Stomach (tissue), 8 donors: ENCODE measurements at regions not wholly inside any gene's neighbourhood (a gene's known extent, or its start where the extent isn't known, plus 50 kb on each side); places are given as distances from the start of the nearest gene placed in this dataset.

Experiments used
- DNase-seq, 2 donors: peaks; one replicate each; pipeline versions ENCODE4 v3.0.0 to v3.0.0-alpha.2; 2013 to 2019
- H3K27ac ChIP-seq, 5 donors: fragments of 200-600 bp in 4 of 5; sonication (generic) in 4 of 5; one replicate each; pipeline ENCODE4 v1.5.1; 2013 to 2019; ENCODE audit warnings: mild to moderate bottlenecking in 1 of 5, moderate library complexity in 1 of 5
- H3K27me3 ChIP-seq, 3 donors: fragments of 200-600 bp; sonication (generic); one replicate each; pipeline ENCODE4 v1.5.1; 2017 to 2019; ENCODE audit warnings: mixed run types in 1 of 3
- H3K36me3 ChIP-seq, 4 donors: fragments of 200-600 bp; sonication (generic); 1 replicate in 3 of 4; 2 replicates in 1 of 4; pipeline ENCODE4 v1.5.1; 2016 to 2019
- H3K4me1 ChIP-seq, 4 donors: fragments of 200-600 bp; sonication (generic); one replicate each; pipeline ENCODE4 v1.5.1; 2016 to 2019
- H3K4me3 ChIP-seq, 4 donors: fragments of 200-600 bp; sonication (generic) in 3 of 4; one replicate each; pipeline ENCODE4 v1.5.1; 2016 to 2019; ENCODE audit warnings: mild to moderate bottlenecking in 1 of 4
- H3K9me3 ChIP-seq, 4 donors: fragments of 200-600 bp; sonication (generic); one replicate each; pipeline ENCODE4 v1.5.1; 2016 to 2019
- EP300 ChIP-seq: sonication (generic); formaldehyde crosslinking; IDR thresholded peaks from one replicate; pipeline ENCODE4 v1.6.1; 2017; ENCODE audit warnings: antibody characterized with exemption
- POLR2A ChIP-seq, 4 donors: fragments of 450-650 bp; IDR thresholded peaks; one replicate each; pipeline ENCODE4 v1.6.1; 2016; ENCODE audit warnings: antibody characterized with exemption in 4 of 4, control low read depth in 2 of 4, mild to moderate bottlenecking in 1 of 4, moderate library complexity in 1 of 4
- POLR2AphosphoS5 ChIP-seq, 3 donors: sonication (generic); formaldehyde crosslinking; IDR thresholded peaks; one replicate each; pipeline ENCODE4 v1.6.1; 2016; ENCODE audit warnings: antibody characterized with exemption in 3 of 3
- WGBS, 5 donors: extraction: QIAGEN DNeasy Blood & Tissue Kit in 3 of 5; methylation state at CpG; one replicate each; pipeline versions ENCODE4 v1.1.5 to v1.1.7; 2013 to 2018; 5-methylcytosine and 5-hydroxymethylcytosine counted together
- intact Hi-C: fragments of 100-400 bp; cut with DNase I; formaldehyde crosslinking; loops from one replicate; pipeline ENCODE4 v1.15.1; 2023; ENCODE audit warnings: low total_unique reads
- TF ChIP-seq, protein P1 (sequence below), 7 experiments: fragments of 450-650 bp in 4 of 7; fragments of 200-600 bp in 3 of 7; sonication (generic) in 3 of 7; IDR thresholded peaks; one replicate each; pipeline ENCODE4 v1.5.1; 2016 to 2019; ENCODE audit warnings: antibody characterized with exemption in 7 of 7, control low read depth in 2 of 7, mild to moderate bottlenecking in 1 of 7
- donor health status: healthy with polysubstance abuse.
- donor health status: Bipolar disorder and iron deficiency.
- donor health status: healthy.

DNA sequence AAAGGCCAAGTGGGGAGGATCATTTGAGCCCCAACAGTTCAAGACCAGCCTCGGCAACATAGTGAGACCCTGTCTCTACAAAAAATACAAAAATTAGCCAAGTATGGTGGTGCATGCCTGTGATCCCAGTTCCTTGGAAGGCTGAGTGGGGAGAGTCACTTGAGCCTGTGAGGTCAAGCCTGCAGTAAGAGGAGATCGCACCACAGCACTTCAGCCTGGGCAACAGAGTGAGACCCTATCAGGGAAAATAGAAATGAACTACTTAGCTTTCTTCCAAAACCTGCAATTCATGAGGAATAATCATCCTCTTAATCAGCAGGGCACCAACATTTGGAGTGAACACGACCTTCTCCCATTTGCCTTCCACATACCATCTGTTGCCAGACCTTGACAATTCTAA, 96.1 kb downstream of the OR2K2 start:
- WGBS, 5 donors = 84 to 91% (median 90%) methylated on average over 3 of the region's 3 CpGs
- no peaks in the 10 kb centered on the region for H3K36me3 ChIP-seq
- DNase-seq = no peak
- no peak overlapping the region for H3K27ac ChIP-seq
- intact Hi-C loops = no loop called here
- no peak overlapping the region for H3K4me3 ChIP-seq
- H3K9me3 ChIP-seq = no peaks in the 10 kb centered on the region
- no peaks in the 10 kb centered on the region for H3K4me1 ChIP-seq
- TF ChIP-seq, protein P1, sequence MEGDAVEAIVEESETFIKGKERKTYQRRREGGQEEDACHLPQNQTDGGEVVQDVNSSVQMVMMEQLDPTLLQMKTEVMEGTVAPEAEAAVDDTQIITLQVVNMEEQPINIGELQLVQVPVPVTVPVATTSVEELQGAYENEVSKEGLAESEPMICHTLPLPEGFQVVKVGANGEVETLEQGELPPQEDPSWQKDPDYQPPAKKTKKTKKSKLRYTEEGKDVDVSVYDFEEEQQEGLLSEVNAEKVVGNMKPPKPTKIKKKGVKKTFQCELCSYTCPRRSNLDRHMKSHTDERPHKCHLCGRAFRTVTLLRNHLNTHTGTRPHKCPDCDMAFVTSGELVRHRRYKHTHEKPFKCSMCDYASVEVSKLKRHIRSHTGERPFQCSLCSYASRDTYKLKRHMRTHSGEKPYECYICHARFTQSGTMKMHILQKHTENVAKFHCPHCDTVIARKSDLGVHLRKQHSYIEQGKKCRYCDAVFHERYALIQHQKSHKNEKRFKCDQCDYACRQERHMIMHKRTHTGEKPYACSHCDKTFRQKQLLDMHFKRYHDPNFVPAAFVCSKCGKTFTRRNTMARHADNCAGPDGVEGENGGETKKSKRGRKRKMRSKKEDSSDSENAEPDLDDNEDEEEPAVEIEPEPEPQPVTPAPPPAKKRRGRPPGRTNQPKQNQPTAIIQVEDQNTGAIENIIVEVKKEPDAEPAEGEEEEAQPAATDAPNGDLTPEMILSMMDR (IDR thresholded peaks at IDR 0.05) = no peak
- TF ChIP-seq EP300 = no peak
- no peak for TF ChIP-seq POLR2AphosphoS5 (IDR thresholded peaks at IDR 0.05)
- TF ChIP-seq POLR2A (IDR thresholded peaks at IDR 0.05) = no peak
- no peaks in the 10 kb centered on the region for H3K27me3 ChIP-seq

- Histone ChIP-seq H3K4me3 (no peak overlapping the region), H3K4me1 (no peaks in the 10 kb centered on the region), H3K27ac (no peak overlapping the region), H3K27me3 (no peaks in the 10 kb centered on the region), H3K9me3 (no peaks in the 10 kb centered on the region), H3K36me3 (no peaks in the 10 kb centered on the region)
- WGBS, 5 donors = 34 to 52% (median 39%) methylated on average over 8 of the region's 8 CpGs
- DNase-seq = peak in 1 of 2 donors; percentile 59
- TF ChIP-seq, protein P1 (IDR thresholded peaks at IDR 0.05) = no peak
- no peak for TF ChIP-seq POLR2AphosphoS5 (IDR thresholded peaks at IDR 0.05)
- TF ChIP-seq EP300 = no peak
- TF ChIP-seq POLR2A (IDR thresholded peaks at IDR 0.05) = no peak
- intact Hi-C loops = no loop called here
These were observed 96.8 kb downstream of the OR2K2 start for GRCh38 chr9:111232997-111233790.

- H3K4me1 ChIP-seq = no peaks in the 10 kb centered on the region
- intact Hi-C loops = no loop called here
- WGBS, 5 donors = 83 to 92% (median 89%) methylated on average over 3 of the region's 3 CpGs
- no peak for TF ChIP-seq POLR2A (IDR thresholded peaks at IDR 0.05)
- TF ChIP-seq, protein P1 (IDR thresholded peaks at IDR 0.05) = no peak
- H3K36me3 ChIP-seq = no peaks in the 10 kb centered on the region
- DNase-seq = no peak
- H3K27me3 ChIP-seq = no peaks in the 10 kb centered on the region
- H3K9me3 ChIP-seq = no peaks in the 10 kb centered on the region
- no peak overlapping the region for H3K27ac ChIP-seq
- no peak overlapping the region for H3K4me3 ChIP-seq
These were observed 98.0 kb downstream of the OR2K2 start for GRCh38 chr9:111231801-111232580.

DNA sequence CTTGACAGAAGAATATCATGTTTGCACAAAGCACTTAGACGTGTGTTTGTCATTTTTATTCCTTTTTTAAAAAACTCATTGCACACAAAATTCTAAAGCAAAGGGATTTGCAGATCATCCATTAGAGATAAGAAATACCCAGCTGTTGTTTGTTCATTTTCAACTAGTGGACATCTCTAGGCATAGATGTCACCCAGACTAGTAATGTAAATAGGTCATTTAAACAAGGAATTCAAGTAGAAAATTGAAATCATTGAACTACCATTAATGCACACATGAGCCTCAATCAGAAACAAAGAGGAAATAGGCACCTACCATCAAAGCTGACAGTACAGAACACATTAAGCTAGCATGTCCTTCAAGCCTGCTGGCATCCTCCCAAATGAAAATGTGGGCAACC, 107.3 kb downstream of the OR2K2 start:
- 43 to 65% (median 50%) methylated on average over 1 of the region's 1 CpG for WGBS, 5 donors
- TF ChIP-seq, protein P1 (IDR thresholded peaks at IDR 0.05) = no peak
- TF ChIP-seq POLR2AphosphoS5 (IDR thresholded peaks at IDR 0.05) (no peak), POLR2A (IDR thresholded peaks at IDR 0.05) (no peak), EP300 (no peak)
- no peak overlapping the region for H3K27ac ChIP-seq
- no peaks in the 10 kb centered on the region for H3K4me1 ChIP-seq
- intact Hi-C loops = no loop called here
- peaks cover 0 to 10% (median 0%) of the 10 kb centered on the region in 4 donors for H3K9me3 ChIP-seq
- peak in 1 of 2 donors; percentile 16 for DNase-seq
- no peaks in the 10 kb centered on the region for H3K27me3 ChIP-seq
- no peaks in the 10 kb centered on the region for H3K36me3 ChIP-seq
- no peak overlapping the region for H3K4me3 ChIP-seq
